ENCODE measurements at regions not wholly inside any gene's neighbourhood (a gene's known extent, or its start where the extent isn't known, plus 50 kb on each side); places are given as distances from the start of the nearest gene placed in this dataset.

GRCh38 chr10:117948493-117948892 lies 98.2 kb downstream of the RAB11FIP2 start:
- TF ChIP-seq CTCF (IDR thresholded peaks at IDR 0.05; ENCODE audit: extremely low read depth, insufficient read depth, missing control alignments), result no peak
- in situ Hi-C loops (cut with MboI; ENCODE audit: low pct_unique_long_range_greater_than_20kb, low sequenced_read_pairs, unreplicated experiment), result no loop called here
- DNase-seq (ENCODE audit: low spot score), result no peak

- TF ChIP-seq CTCF (IDR thresholded peaks at IDR 0.05; ENCODE audit: extremely low read depth, insufficient read depth, missing control alignments), result no peak
- in situ Hi-C loops (cut with MboI; ENCODE audit: low pct_unique_long_range_greater_than_20kb, low sequenced_read_pairs, unreplicated experiment), result no loop called here
Observed at GRCh38 chr10:117950408-117950807, 96.3 kb downstream of the RAB11FIP2 start.

More at GRCh38 chr10:117950408-117950807, 96.3 kb downstream of the RAB11FIP2 start:
- DNase-seq (ENCODE audit: low spot score), result no peak

Data from GM13977 (cell line).